ENCODE measurements at regions not wholly inside any gene's neighbourhood (a gene's known extent, or its start where the extent isn't known, plus 50 kb on each side); places are given as distances from the start of the nearest gene placed in this dataset.

DNA sequence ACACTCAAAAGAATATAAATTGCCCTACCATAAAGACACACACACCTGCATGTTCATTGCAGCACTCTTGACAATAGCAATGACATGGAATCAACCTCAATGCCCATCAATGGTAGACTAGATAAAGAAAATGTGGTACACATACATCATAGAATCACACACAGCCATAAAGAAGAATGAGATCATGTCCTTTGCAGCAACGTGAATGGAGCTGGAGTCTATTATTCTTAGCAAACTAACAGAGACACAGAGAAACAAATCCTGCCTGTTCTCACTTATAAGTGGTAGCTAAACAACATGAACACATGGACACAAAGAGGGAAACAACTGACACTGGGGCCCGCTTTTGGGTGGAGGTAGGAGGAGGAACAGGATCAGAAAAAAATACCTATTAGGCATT is 2062.2 kb upstream of the CDH6 start:
- TF ChIP-seq EZH2 (IDR thresholded peaks at IDR 0.05; ENCODE audit: low read length, missing control alignments): no peak
- TF ChIP-seq, protein P1, sequence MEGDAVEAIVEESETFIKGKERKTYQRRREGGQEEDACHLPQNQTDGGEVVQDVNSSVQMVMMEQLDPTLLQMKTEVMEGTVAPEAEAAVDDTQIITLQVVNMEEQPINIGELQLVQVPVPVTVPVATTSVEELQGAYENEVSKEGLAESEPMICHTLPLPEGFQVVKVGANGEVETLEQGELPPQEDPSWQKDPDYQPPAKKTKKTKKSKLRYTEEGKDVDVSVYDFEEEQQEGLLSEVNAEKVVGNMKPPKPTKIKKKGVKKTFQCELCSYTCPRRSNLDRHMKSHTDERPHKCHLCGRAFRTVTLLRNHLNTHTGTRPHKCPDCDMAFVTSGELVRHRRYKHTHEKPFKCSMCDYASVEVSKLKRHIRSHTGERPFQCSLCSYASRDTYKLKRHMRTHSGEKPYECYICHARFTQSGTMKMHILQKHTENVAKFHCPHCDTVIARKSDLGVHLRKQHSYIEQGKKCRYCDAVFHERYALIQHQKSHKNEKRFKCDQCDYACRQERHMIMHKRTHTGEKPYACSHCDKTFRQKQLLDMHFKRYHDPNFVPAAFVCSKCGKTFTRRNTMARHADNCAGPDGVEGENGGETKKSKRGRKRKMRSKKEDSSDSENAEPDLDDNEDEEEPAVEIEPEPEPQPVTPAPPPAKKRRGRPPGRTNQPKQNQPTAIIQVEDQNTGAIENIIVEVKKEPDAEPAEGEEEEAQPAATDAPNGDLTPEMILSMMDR (conservative IDR thresholded peaks at IDR 0.05 in 1 of 2, IDR thresholded peaks at IDR 0.05 in 1 of 2; ENCODE audit: low read depth in 1 of 2, low read length in 2 of 2): no peak

Measured in fibroblast of lung (primary cell).